GM12878 (cell line): ENCODE measurements at regions not wholly inside any gene's neighbourhood (a gene's known extent, or its start where the extent isn't known, plus 50 kb on each side); places are given as distances from the start of the nearest gene placed in this dataset.

ENCODE experiments used
- ATAC-seq: fragments of 200-7000 bp; cut with Tn5 transposase; 3 replicates; pipeline ENCODE4 v1.9.1; 2020; ENCODE audit warnings: mild to moderate bottlenecking, moderate library complexity
- BruUV-seq: library from RNA; stranded (reverse); fragments of 400-500 nt; replicated peaks from 2 replicates; lab custom pipeline; 2021; lab: Mats Ljungman, UMichigan
- CTCF ChIA-PET: fragments of 300-600 bp; sonication (Branson Sonifier 250); formaldehyde crosslinking; extraction: SDS; loops from one replicate; lab custom pipeline; 2021; ENCODE audit warnings: inconsistent platforms; lab: Yijun Ruan, JAX
- POLR2A ChIA-PET: fragments of 350-600 bp; formaldehyde crosslinking; extraction: SDS; loops from one replicate; lab custom pipeline; 2021; ENCODE audit warnings: inconsistent platforms; lab: Charles Lee
- RAD21 ChIA-PET: fragments of 300-600 bp; sonication (Branson Sonifier 250); formaldehyde crosslinking; loops from one replicate; lab custom pipeline; 2023; ENCODE audit warnings: antibody characterized with exemption; ENCODE audit not compliant: unreplicated experiment; lab: Charles Lee
- SMC1A ChIA-PET: fragments of 300-600 bp; sonication (Branson Sonifier 250); formaldehyde crosslinking; loops from one replicate; lab custom pipeline; 2023; ENCODE audit not compliant: unreplicated experiment, uncharacterized antibody; lab: Charles Lee
- DNase-seq: peaks from one replicate; pipeline ENCODE4 v3.0.0-alpha.2; 2011; ENCODE audit warnings: low read depth, low spot score
- FAIRE-seq: peaks from 3 replicates; lab custom pipeline; 2011; peaks lifted over from hg19 to GRCh38; lab: Jason Lieb, UNC
- H2AFZ ChIP-seq: 2 replicates; pipeline ENCODE4 v1.6.0; 2011; ENCODE audit warnings: low read depth, low read length, control low read depth; ENCODE audit not compliant: control insufficient read depth
- H3K27ac ChIP-seq: 2 replicates; pipeline ENCODE4 v1.5.1; 2011; ENCODE audit warnings: control low read depth; ENCODE audit not compliant: control insufficient read depth, insufficient read depth
- H3K27me3 ChIP-seq, 2 experiments: replicated peaks in 1 of 2; 2 replicates each; pipeline versions ENCODE4 v1.6.0 to v1.6.1; 2011; ENCODE audit warnings: low read length in 1 of 2; ENCODE audit not compliant: control insufficient read depth in 2 of 2, insufficient read depth in 2 of 2
- H3K36me3 ChIP-seq, 2 experiments: 2 replicates each; pipeline ENCODE4 v1.5.1; 2011; ENCODE audit warnings: low read length in 1 of 2; ENCODE audit not compliant: control insufficient read depth in 2 of 2, insufficient read depth in 2 of 2
- H3K4me1 ChIP-seq: 2 replicates; pipeline ENCODE4 v1.6.1; 2011; ENCODE audit warnings: mild to moderate bottlenecking, low read length, moderate library complexity, mixed read lengths; ENCODE audit not compliant: control insufficient read depth, insufficient read depth
- H3K4me2 ChIP-seq: 2 replicates; pipeline ENCODE4 v1.6.0; 2011; ENCODE audit warnings: control low read depth; ENCODE audit not compliant: control insufficient read depth, insufficient read depth
- H3K4me3 ChIP-seq: fragments of 200-600 bp; sonication (generic); 2 replicates; pipeline ENCODE4 v1.5.1; 2016
- H3K79me2 ChIP-seq: 2 replicates; pipeline ENCODE4 v1.6.0; 2011; ENCODE audit warnings: low read length; ENCODE audit not compliant: control insufficient read depth, insufficient read depth
- H3K9ac ChIP-seq: 2 replicates; pipeline ENCODE4 v1.8.0; 2011; ENCODE audit warnings: low read length, control low read depth, mixed read lengths; ENCODE audit not compliant: control insufficient read depth, insufficient read depth
- H3K9me3 ChIP-seq: replicated peaks from 3 replicates; pipeline ENCODE4 v1.5.1; 2011; ENCODE audit warnings: mild to moderate bottlenecking, low read length; ENCODE audit not compliant: control insufficient read depth, insufficient read depth
- H4K20me1 ChIP-seq: 2 replicates; pipeline ENCODE4 v1.6.0; 2011; ENCODE audit not compliant: control insufficient read depth, insufficient read depth
- ASH2L ChIP-seq: fragments of 300-600, 200-600 bp; sonication (generic); IDR thresholded peaks from 2 replicates; pipeline ENCODE4 v1.6.1; 2017; ENCODE audit warnings: low read depth, mild to moderate bottlenecking, borderline replicate concordance
- ATF3 ChIP-seq: IDR thresholded peaks from 2 replicates; pipeline ENCODE4 v1.6.1; 2011; ENCODE audit warnings: low read depth, mild to moderate bottlenecking, low read length, moderate library complexity, borderline replicate concordance; ENCODE audit errors: extremely low read depth
- ATF7 ChIP-seq: fragments of 450-650 bp; IDR thresholded peaks from 2 replicates; pipeline ENCODE4 v1.6.1; 2016; ENCODE audit warnings: low read depth, mild to moderate bottlenecking
- BCL3 ChIP-seq: IDR thresholded peaks from 2 replicates; pipeline ENCODE4 v1.6.1; 2011; ENCODE audit warnings: borderline replicate concordance, low read depth, mild to moderate bottlenecking, moderate library complexity, low read length; ENCODE audit not compliant: insufficient read depth, poor library complexity, severe bottlenecking
- CBX3 ChIP-seq: fragments of 200-600 bp; sonication (generic); IDR thresholded peaks from 2 replicates; pipeline ENCODE4 v1.6.1; 2016; ENCODE audit warnings: low read depth, borderline replicate concordance
- CUX1 ChIP-seq: IDR thresholded peaks from 2 replicates; pipeline ENCODE4 v1.6.1; 2012; ENCODE audit warnings: improper control_type of control experiment, low read depth, low read length; ENCODE audit not compliant: insufficient replicate concordance
- DPF2 ChIP-seq: fragments of 450-650 bp; IDR thresholded peaks from 2 replicates; pipeline ENCODE4 v1.6.1; 2017; ENCODE audit warnings: mild to moderate bottlenecking
- E2F4 ChIP-seq: IDR thresholded peaks from 2 replicates; pipeline ENCODE4 v1.6.1; 2012; ENCODE audit warnings: low read depth, low read length, improper control_type of control experiment
- ELK1 ChIP-seq: IDR thresholded peaks from 2 replicates; pipeline ENCODE4 v1.6.1; 2012; ENCODE audit warnings: low read depth, low read length, improper control_type of control experiment
- ESRRA ChIP-seq: IDR thresholded peaks from 2 replicates; pipeline ENCODE4 v1.6.1; 2012; ENCODE audit warnings: mild to moderate bottlenecking, low read length, improper control_type of control experiment
- FOXM1 ChIP-seq: IDR thresholded peaks from 2 replicates; pipeline ENCODE4 v1.6.1; 2012; ENCODE audit warnings: low read depth, mild to moderate bottlenecking, inconsistent platforms, low read length, moderate library complexity
- IRF4 ChIP-seq: IDR thresholded peaks from 2 replicates; pipeline ENCODE4 v1.6.1; 2011; ENCODE audit warnings: low read depth, low read length
- PAX8 ChIP-seq: fragments of 450-650 bp; IDR thresholded peaks from 2 replicates; pipeline ENCODE4 v1.6.1; 2017; ENCODE audit warnings: mild to moderate bottlenecking, moderate library complexity
- RAD21 ChIP-seq: IDR thresholded peaks from 2 replicates; pipeline ENCODE4 v1.6.1; 2011; ENCODE audit warnings: mild to moderate bottlenecking, low read depth, low read length, moderate library complexity; ENCODE audit not compliant: insufficient read depth
- SMAD5 ChIP-seq: IDR thresholded peaks from 2 replicates; pipeline ENCODE4 v1.6.1; 2016; ENCODE audit warnings: antibody characterized with exemption, low read depth
- TARDBP ChIP-seq: IDR thresholded peaks from 2 replicates; pipeline ENCODE4 v1.6.1; 2016; ENCODE audit warnings: borderline replicate concordance
- WGBS: methylation state at CpG from one replicate; pipeline ENCODE4 v1.1.6; 2016; ENCODE audit warnings: low lambda C conversion rate; ENCODE audit not compliant: insufficient replicate concordance, insufficient coverage; ENCODE audit errors: missing lambda C conversion rate; 5-methylcytosine and 5-hydroxymethylcytosine counted together
- in situ Hi-C: fragments of 300-500 bp; cut with MboI; formaldehyde crosslinking; loops from 9 replicates; pipeline ENCODE4 v1.14.3; 2018; ENCODE audit warnings: mixed read lengths
- intact Hi-C: fragments of 100-400 bp; cut with micrococcal nuclease; formaldehyde crosslinking; loops from one replicate; pipeline ENCODE4 v1.14.2; 2022; ENCODE audit not compliant: unreplicated experiment

GRCh38 chr5:24804221-24804681 is 159.5 kb upstream of the CDH10 start (continued):
- TF ChIP-seq PAX8 = no peak
- TF ChIP-seq E2F4 = no peak
- TF ChIP-seq DPF2 = no peak
- TF ChIP-seq ATF7 = no peak
- TF ChIP-seq CBX3 = no peak
- no peak for TF ChIP-seq ELK1
- no peak for TF ChIP-seq FOXM1
- TF ChIP-seq ATF3 = no peak
- TF ChIP-seq, all 136 proteins: peak for 0

- no TSS peak for BruUV-seq
- no peak for TF ChIP-seq ASH2L
- TF ChIP-seq SMAD5 = no peak
- TF ChIP-seq CUX1 = no peak
- no peak for TF ChIP-seq TARDBP
- no peak for TF ChIP-seq IRF4
- TF ChIP-seq RAD21 = no peak
- TF ChIP-seq ESRRA = no peak
- TF ChIP-seq BCL3 = no peak
Observed at GRCh38 chr5:24791326-24791725, 146.5 kb upstream of the CDH10 start.

More at GRCh38 chr5:24791326-24791725, 146.5 kb upstream of the CDH10 start:
- Histone ChIP-seq H3K27me3 (no peaks in the 10 kb centered on the region), H3K79me2 (no peaks in the 10 kb centered on the region), H3K4me1 (no peaks in the 10 kb centered on the region), H2AFZ (no peak overlapping the region), H3K4me3 (no peak overlapping the region), H3K27ac (no peak overlapping the region), H4K20me1 (no peaks in the 10 kb centered on the region), H3K4me2 (no peak overlapping the region), H3K36me3 (no peaks in the 10 kb centered on the region), H3K9me3 (no peaks in the 10 kb centered on the region), H3K9ac (no peak overlapping the region)
- intact Hi-C loops = no loop called here
- CTCF ChIA-PET = no interaction called here
- SMC1A ChIA-PET = no interaction called here
- FAIRE-seq = no peak
- POLR2A ChIA-PET = no interaction called here
- DNase-seq = no peak
- RAD21 ChIA-PET = no interaction called here
- WGBS = 48% methylated on average over 3 of the region's 4 CpGs
- in situ Hi-C loops = no loop called here
- no peak for ATAC-seq
